Left colon (tissue), 2 donors: ENCODE measurements at regions not wholly inside any gene's neighbourhood (a gene's known extent, or its start where the extent isn't known, plus 50 kb on each side); places are given as distances from the start of the nearest gene placed in this dataset.
"Not testable (repeated sequence)": the region's sequence is repeated elsewhere in the genome, so short reads cannot be mapped to it uniquely, and the experiment has no call there.

Source experiments
- ATAC-seq: fragments of 200-7000 bp; cut with Tn5 transposase; one replicate; pipeline ENCODE4 v1.9.1; 2020; ENCODE audit warnings: mild to moderate bottlenecking, moderate library complexity
- DNase-seq, 2 donors: peaks; one replicate each; pipeline ENCODE4 v3.0.0-alpha.2; 2020
- intact Hi-C, 2 donors: fragments of 100-400 bp; cut with DNase I in 1 of 2; cut with micrococcal nuclease in 1 of 2; formaldehyde crosslinking; loops; one replicate each; pipeline versions ENCODE4 v1.11.2 to v1.14.0; 2022; cut with DNase I, micrococcal nuclease
- donor health status: DM: no; HTN: no; CAD: no.
- donor health status: DM: yes; HTN: yes; CAD: no.

DNA sequence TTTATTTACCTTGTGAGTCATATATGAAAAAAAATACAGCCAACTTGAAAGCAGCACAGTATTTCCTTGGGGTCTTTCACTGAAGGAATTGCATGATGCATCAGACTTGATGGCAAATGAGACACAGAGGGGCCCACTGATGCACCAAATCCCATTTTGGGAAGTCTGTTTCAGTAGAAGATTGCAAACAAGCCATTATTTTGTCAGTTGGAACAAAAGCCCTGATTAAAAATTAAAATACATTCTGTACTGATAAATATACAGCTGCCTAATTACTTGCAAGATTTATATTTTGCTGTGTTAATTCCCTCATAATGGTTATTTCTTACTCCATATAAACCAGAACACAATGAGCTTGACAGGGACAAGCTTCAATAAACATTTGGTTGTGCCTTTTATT is 370.4 kb downstream of the SUCLG1 start:
- no peak for ATAC-seq
- intact Hi-C loops: no loop called here
- no peak for DNase-seq

DNA sequence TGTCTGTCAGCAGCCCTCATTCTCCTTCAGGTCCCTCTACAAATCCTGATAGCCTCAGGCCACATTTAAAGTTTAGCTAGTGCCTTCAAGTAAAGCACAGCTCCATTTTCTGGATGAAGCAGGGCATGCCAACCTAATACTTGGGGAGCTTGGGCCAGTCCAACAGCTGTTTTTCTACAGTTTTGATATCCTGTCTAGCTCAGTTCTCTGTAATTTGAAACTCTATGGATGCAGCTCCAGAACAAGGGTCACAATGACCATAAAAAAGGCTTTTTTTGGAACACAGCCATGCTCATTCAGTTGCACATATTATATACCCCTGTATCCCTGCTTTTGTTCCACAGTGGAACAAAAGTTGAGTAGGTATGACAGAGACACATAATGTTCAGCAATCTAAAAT is 373.5 kb downstream of the SUCLG1 start:
- DNase-seq (no peak), ATAC-seq (no peak)
- intact Hi-C loops: no loop called here

DNA sequence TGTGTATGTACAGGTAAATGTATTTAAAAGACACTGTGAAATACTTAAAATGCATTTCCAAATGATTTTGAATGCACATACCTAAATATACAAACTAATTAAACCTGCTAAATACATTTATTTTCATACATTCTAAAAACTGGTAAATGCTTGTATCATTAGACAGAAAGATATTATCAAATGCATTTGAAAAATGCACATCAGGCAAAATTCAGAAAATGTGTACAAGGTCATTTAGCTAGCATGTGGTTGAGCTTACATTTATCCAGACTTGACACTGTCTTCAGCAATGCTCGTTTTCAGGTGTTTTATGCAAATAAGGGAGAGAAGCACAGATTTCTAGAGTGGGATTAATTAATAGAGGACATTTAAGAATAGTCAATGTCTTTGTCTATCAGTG is 374.2 kb downstream of the SUCLG1 start:
- intact Hi-C loops: no loop called here
- DNase-seq (no peak), ATAC-seq (no peak)

DNA sequence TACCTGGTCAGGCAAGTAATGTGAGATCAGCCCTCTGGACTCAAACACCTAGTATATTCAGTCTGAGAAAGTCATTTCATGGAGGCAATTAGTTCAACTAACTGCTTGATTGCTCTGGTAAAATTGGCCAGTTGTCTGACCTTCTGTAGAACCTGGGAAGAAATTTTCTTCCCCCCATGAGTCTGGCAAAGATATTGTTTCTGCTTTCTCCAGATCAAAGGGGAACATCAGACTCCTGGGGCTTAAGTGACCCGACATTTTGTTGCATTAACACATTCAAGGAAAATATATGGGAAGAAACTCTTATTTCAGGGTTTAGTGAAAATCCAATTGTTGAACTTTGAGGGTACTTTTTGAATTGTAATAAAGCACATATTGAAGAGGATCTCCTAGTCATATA is 375.1 kb downstream of the SUCLG1 start:
- DNase-seq (no peak), ATAC-seq (no peak)
- intact Hi-C loops: no loop called here

DNA sequence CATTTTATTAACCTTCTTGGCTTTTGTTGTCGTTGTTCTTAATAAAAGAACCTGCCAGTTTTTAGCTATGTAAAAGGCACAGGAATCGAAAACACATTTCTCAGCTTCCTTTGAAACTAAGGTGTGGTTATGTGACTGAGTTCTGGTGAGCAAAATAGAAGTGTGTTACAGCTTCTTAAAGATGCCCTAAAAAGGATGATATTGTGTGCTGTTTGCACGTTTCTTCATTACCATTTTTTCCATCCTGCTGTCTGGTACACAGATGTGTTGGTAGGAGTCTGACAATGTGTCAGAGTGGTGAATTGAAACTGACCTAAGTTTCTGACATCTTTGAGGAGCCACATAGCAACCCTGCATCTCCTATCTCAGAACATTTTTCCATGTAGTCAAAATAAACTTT is 380.6 kb downstream of the SUCLG1 start:
- ATAC-seq (no peak), DNase-seq (no peak)
- intact Hi-C loops: no loop called here

DNA sequence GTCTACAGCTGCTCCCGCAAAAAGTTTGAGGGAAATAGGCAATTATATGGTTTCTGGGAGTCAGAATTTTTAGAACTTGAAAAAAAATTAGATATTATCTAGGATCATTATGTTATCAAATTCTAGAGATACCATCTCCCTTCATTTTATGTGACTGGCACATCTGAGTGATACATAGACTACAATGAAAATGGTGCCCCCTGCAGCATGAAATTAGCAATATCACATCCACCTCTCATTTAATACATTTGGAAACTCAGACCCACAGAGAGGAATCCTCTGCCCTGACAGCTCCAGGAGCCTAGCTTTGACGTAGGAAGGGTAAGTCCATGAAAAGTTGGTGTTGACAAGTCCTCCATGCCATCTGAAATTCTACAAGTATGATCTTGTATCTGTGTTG is 381.6 kb downstream of the SUCLG1 start:
- intact Hi-C loops: no loop called here
- DNase-seq (peak in 1 of 2 donors; percentile 16), ATAC-seq (peak; percentile 60)

DNA sequence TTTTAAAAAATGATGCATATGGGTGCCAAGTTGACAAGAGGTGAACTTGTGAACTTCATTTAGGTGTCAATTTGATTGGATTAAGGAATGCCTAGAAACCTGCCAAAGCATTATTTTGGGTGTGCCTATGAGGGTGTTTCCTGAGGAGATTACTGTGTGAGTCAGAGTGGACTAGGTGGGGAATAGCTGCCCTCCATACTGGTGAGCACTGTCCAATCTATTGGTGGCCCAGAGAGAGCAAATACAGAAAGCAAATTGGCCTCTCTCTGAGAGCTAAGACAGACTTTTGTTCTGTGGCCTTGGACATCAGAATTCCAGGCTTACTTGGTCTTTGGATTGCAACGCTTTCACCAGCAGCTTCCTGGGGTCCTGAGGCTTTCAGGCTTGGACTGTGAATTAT is 388.0 kb downstream of the SUCLG1 start:
- intact Hi-C loops: no loop called here

DNA sequence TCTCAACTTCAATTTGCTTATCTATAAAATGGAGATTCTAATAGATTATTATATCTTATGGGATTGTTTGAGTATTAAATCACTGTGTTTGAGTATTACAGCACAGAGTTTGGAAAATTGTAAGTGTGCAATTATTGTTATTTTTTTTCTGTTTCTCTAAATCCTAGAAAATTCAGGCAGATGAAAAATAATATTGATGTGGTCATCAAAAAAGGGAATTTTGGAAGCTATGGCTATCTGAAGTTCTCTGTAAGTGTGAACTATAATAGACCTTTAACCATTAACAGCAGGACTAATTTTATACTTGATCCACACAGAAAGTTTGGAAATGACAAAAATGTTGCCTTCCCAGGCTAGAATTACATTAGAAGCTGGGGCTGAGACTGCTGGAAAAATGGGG is 393.2 kb downstream of the SUCLG1 start:
- no peak for DNase-seq
- intact Hi-C loops: no loop called here
- ATAC-seq: no peak

More for the DNA sequence above, 388.0 kb downstream of the SUCLG1 start:
- ATAC-seq (no peak), DNase-seq (no peak)

DNA sequence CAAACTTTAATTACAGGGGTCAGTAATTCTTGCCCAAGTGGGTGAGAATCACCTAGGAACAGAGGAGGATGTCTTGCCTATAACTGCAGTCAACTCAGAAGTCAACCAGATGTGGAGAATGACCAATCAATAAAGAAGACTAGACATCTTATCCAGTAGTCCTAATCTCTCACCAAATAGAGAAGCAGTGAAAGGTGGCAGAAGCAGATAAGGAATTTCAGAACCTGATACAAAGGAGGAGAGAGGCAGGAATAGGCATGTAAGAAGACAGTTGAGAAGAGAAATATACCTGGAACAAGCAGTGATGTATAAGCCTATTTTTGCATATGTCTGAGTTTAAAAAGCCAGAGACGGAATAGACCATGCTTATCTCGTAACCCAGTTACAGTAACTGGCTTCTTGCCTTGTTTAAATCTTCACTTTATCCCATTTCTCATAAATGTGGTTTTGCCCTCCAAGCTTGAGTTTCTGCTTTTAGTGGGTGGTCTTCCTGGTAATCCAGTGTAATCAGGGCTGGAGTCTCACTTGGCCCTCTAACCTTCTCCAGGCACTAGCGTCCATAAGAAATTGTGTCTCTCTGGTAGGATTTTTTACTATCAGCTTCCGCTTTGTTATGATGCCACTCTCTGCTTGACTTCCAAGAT is 401.0 kb downstream of the SUCLG1 start:
- ATAC-seq: no peak
- intact Hi-C loops: no loop called here
- DNase-seq: no peak

DNA sequence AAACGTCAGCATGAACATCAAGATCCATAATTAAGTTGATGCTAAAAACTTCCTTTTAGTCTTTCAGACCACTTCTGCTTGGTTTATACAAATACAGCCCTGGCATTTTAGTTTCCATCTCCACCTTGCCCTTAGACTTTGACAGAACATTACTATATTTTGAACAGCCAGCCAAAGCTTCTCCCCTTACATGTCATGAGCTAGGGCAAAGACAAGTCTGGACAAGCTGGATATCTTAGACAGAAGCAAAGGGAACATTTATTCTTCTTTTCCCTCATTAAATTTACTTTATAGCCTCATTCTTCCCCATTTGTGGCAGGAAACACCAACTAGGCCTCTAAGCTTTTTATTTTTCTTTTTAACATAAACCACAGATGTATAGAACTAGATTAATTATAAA is 403.3 kb downstream of the SUCLG1 start:
- no peak for DNase-seq
- ATAC-seq: no peak

DNA sequence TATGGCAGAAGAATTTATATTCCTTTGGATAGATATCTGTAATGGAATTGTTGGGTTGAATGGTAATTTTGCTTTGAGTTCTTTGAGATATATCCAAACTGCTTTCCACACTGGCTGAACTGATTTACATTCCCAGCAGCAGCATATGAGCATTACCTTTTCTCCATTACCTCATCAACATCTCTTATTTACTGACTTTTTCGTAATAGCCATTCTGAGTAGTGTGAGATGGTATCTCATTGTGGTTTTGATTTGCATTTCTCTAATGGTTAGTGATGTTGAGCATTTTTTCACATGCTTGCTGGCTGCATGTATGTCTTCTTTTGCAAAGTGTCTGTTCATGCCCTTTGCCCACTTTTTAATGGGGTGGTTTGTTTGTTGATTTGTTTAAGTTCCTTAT is 404.5 kb downstream of the SUCLG1 start:
- DNase-seq, intact Hi-C loops, ATAC-seq: not testable (repeated sequence)

More for the DNA sequence above, 403.3 kb downstream of the SUCLG1 start:
- intact Hi-C loops: no loop called here

DNA sequence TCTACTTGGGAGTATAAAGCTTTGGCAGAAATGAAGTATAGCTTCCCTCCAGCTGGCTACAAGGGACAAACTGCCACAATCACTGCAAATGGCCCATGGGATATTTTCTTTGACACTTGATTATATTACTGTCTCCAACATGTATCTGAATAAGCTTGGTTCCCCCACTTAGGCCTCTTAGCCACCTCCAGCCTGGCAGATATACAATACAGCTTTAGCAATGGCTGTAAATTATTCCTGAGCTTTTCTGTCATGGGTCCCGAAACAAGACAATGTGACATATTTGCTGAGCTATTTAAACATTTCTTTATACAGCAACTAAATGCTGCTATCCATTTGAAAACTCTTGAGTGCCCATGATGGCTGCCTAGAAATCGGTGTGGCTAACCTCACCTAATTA is 406.2 kb downstream of the SUCLG1 start:
- DNase-seq (no peak), ATAC-seq (no peak)
- intact Hi-C loops: no loop called here

DNA sequence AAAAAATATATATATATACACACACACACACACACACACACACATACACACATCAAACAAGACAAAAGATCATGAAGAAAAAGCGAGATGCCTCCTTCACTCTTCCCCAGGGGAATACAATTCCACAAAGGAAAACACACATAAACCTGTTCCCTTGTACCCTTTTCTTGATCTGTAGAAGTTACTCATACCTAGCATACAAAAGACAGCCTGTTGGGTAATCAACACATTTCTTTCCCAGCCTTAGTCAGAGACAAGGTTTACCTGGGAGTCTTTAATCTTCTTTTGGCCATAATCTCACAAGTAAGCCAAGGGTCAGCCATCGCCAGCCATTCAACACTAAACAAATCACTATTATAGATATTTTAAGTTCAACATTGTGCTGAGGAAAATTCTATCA is 407.0 kb downstream of the SUCLG1 start:
- intact Hi-C loops: no loop called here
- ATAC-seq: no peak
- DNase-seq: no peak

DNA sequence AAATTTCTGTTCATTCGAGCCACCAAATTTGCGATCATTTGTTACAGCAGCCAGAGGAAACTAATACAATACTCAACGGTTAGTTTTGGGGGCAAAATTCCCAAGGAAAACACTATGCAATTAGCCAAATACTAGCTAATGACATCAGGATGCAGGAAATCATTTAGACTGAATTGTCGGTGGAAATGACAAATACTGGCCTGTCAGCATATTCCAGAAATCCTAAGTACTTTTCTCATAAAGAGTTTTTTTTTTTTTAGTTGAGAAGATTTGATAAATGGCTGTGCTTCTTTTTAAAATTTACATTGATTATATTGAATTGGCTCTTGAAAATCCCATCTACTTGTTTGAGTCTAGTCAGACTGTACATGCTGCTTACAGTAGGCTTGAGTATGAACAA is 410.1 kb downstream of the SUCLG1 start:
- DNase-seq (no peak), ATAC-seq (no peak)
- intact Hi-C loops: no loop called here

DNA sequence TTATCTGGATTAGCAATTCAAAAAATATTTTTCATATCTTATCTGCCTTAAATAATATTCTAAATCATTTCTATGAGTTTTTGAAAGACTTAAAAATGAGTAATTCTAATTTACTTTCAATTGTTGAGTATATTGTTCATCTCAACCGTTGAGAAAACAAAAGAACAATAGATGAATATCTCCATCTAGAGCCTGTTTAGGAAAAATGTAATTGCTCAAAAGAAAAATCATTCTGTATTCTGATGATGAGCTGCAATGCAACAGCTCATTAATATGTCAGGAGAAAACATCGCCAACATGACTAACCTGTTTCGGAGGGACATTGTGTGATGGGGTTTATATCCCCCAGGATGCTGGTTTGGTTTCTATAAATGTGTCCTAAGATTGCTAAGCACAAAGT is 417.6 kb downstream of the SUCLG1 start:
- ATAC-seq: no peak
- intact Hi-C loops: no loop called here
- no peak for DNase-seq

DNA sequence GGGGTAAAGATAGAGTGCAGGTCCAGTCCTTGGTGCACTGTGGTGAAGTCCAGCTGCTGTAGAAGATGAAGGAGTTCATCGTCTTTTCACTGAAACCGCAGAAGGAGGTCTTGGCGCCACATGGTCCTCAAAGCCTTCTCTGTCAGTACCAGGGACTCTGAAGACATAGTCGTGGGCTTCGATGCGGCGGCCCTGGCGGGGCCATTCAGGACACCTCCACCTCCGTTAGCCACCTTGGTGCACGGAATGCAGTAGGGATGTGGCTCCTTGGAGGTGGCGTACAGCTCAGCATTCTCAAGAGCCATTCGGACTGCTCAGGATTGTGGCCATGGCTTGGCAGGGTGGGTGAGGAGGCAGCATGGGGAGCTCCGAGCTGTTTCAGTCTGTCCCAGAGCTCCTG is 418.8 kb downstream of the SUCLG1 start:
- ATAC-seq: no peak

DNA sequence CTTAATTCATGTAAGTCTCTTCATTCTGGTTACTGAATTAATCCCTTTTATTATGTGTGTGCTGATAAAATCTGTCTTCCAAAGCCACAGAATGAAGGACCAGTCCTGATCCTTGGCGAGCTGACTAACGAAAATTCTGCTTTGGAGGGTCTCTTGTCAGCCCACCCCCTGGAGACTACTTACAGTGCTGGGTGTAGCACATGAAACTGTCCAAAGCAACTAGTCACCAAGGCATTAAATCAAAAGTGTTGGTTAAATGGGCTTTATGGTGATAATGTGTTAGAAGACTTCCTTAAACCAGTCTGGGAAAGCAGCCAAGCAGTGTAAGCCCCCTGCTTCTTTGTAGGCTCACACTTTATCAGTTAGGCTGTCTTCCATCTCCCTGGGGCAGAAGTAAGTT is 420.2 kb downstream of the SUCLG1 start:
- intact Hi-C loops: no loop called here
- no peak for ATAC-seq
- DNase-seq: no peak

More for the DNA sequence above, 418.8 kb downstream of the SUCLG1 start:
- intact Hi-C loops: no loop called here
- no peak for DNase-seq

DNA sequence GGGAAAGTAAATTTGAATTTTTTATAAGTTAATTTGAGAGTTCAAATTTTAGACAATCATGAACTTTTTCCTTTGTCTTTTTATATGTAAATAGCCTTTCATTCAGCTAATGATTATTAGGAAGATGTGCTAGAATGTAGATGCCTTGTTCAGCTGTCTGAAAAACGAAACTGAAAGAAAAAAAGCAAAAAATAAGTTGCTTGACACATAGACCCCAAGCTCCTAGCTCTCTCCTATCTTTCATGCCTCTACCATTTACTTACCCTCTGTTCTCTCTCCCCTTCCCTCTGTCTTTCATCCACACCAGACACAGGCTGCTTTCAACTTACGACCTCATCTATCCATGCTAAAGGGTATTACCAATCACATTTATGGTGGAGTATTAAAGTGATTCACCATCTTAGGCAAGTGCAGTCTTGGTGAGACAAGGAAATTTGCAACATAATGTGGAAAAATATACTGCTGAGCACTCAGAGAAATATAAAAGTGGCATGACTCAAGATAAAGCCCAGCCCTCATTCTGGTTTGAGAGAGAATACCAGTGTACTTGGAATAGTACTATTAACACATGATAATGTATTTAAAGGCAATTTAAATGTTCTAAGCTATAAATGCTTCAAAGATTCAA is 425.6 kb downstream of the SUCLG1 start:
- no peak for DNase-seq
- ATAC-seq: no peak
- intact Hi-C loops: no loop called here

DNA sequence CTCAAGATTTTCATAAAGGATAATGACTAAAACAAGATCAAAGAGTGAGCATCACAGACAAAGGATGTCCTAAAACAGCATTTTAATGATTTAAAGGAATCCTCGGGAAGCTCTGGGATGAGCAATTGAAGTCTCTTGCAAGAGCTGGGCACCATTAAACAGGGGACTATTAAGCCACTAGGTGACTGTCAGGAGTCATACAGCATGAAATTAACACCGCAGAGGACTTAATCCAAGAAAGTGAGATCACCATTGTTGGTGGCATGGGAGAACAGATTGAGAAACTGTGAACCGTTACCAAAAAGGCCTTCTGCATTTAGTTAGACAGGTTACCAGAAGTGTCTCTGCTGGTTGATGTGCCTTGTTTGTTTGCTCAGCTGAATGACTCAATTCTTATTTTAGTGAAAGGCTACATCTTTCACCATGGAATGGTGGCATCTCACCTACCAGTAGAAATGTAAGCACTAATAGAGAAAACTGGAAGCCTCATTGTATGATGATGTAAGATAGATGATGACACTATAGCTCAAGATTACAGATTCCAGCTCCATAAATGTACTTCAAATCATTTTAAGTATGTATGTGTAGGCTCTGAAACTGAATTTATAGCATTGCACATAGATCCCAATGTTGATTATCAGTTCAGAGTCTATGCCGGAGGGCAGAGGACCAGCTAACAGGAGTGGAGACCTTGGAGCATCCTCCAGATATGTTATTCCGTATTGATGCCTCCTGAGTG is 427.6 kb downstream of the SUCLG1 start:
- DNase-seq (no peak), ATAC-seq (no peak)
- intact Hi-C loops: no loop called here

DNA sequence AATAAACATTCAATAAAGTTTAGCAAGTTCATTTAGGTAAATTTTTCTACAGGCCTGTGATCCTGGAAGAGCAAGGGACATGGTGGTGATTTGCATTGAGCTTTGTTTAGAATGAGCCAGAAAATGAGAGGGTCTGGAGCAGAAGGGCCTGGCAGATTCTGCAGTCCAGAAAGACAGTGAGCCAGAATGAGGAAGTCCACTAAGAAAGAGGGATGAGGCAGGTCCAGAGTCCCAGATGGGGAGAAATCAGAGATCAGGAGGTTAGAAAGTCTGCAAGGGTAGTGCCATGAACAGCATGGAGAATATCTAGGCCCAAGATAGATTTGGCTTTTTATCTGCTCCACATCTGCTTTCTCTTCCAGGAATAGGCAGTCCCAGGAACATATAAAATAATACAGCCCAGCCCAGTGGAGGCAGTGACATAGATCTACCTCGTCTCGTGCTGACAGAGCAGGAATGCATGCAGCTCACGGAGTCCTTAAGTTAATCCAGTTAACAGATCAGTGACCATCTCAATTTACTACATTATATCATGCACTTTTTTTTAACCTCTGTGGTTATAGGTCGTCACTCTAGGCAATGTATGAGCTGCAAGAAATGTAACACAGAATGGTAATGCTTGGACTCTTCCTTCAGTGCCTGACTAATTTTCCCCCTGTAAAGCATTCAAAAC is 429.0 kb downstream of the SUCLG1 start:
- ATAC-seq (no peak), DNase-seq (no peak)
- intact Hi-C loops: loop anchor here in 1 of 2 donors (5.0 kb wide), 1 partner anchor 272 kb away; no protein-coding TSS in a partner anchor
